GM10248 (cell line): ENCODE measurements at regions not wholly inside any gene's neighbourhood (a gene's known extent, or its start where the extent isn't known, plus 50 kb on each side); places are given as distances from the start of the nearest gene placed in this dataset.

Experiments used
- CTCF ChIA-PET: fragments of 300-600 bp; sonication (Branson Sonifier 250); formaldehyde crosslinking; extraction: SDS; loops from one replicate; lab custom pipeline; 2021; ENCODE audit warnings: antibody characterized with exemption; lab: Yijun Ruan, JAX
- POLR2A ChIA-PET: fragments of 350-650 bp; sonication (Branson Sonifier 250); formaldehyde crosslinking; extraction: SDS; loops from one replicate; lab custom pipeline; 2020; ENCODE audit warnings: antibody characterized with exemption; lab: Yijun Ruan, JAX
- DNase-seq: peaks from one replicate; pipeline ENCODE4 v3.0.0; 2012; ENCODE audit errors: extremely low spot score
- CTCF ChIP-seq: IDR thresholded peaks from 2 replicates; pipeline ENCODE4 v1.5.1; 2012; ENCODE audit warnings: mild to moderate bottlenecking, low read depth; ENCODE audit errors: extremely low read depth, missing control alignments, control extremely low read depth

- no peak for DNase-seq
- POLR2A ChIA-PET = no interaction called here
- CTCF ChIA-PET = interaction anchor here (0.7 to 2.9 kb wide), 8 partner anchors 9 to 450 kb away, joined by 3 to 10 read pairs (median 4); no protein-coding TSS in a partner anchor
- TF ChIP-seq CTCF = no peak
Measured at GRCh38 chr2:150601280-150602038, 114.0 kb upstream of the RND3 start.

GRCh38 chr2:150599889-150600288 is 112.4 kb upstream of the RND3 start:
- TF ChIP-seq CTCF = no peak
- ChIA-PET POLR2A (no interaction called here), CTCF (interaction anchor here (0.6 to 2.9 kb wide), 7 partner anchors 9 to 848 kb away, joined by 3 to 10 read pairs (median 6); no protein-coding TSS in a partner anchor)
- DNase-seq = no peak

- DNase-seq = no peak
- ChIA-PET POLR2A (no interaction called here), CTCF (no interaction called here)
- TF ChIP-seq CTCF = no peak
Measured at GRCh38 chr2:150598383-150598782, 110.9 kb upstream of the RND3 start.

- CTCF ChIA-PET = no interaction called here
- TF ChIP-seq CTCF = no peak
- POLR2A ChIA-PET = no interaction called here
- DNase-seq = no peak
Measured at GRCh38 chr2:150595803-150596470, 108.5 kb upstream of the RND3 start.

- ChIA-PET CTCF (interaction anchor here (1.7 kb wide), 1 partner anchor 9 kb away, joined by 3 read pairs; no protein-coding TSS in a partner anchor), POLR2A (no interaction called here)
- no peak for DNase-seq
- no peak for TF ChIP-seq CTCF
Measured at GRCh38 chr2:150594299-150594698, 106.8 kb upstream of the RND3 start.

GRCh38 chr2:150591496-150592285 is 104.2 kb upstream of the RND3 start:
- ChIA-PET POLR2A (no interaction called here), CTCF (interaction anchor here (1.3 to 2.3 kb wide), 2 partner anchors 8 to 10 kb away, joined by 3 to 7 read pairs; no protein-coding TSS in a partner anchor)
- DNase-seq = no peak
- TF ChIP-seq CTCF = no peak
